Activated naive CD8-positive, alpha-beta T cell treated with anti-CD3 and anti-CD28 coated beads for 36 hours (primary cell): ENCODE measurements at regions not wholly inside any gene's neighbourhood (a gene's known extent, or its start where the extent isn't known, plus 50 kb on each side); places are given as distances from the start of the nearest gene placed in this dataset.
"Not testable (repeated sequence)": the region's sequence is repeated elsewhere in the genome, so short reads cannot be mapped to it uniquely, and the experiment has no call there.

ENCODE experiments used
- DNase-seq: peaks from one replicate; pipeline ENCODE4 v3.0.0; 2021
- H3K27ac Mint-ChIP-seq: one replicate; pipeline ENCODE4 v1.8.0; 2022; ENCODE audit warnings: mild to moderate bottlenecking, moderate library complexity, mixed read lengths
- H3K27me3 Mint-ChIP-seq: one replicate; pipeline ENCODE4 v1.8.0; 2022; ENCODE audit warnings: mild to moderate bottlenecking, mixed read lengths
- H3K36me3 Mint-ChIP-seq: one replicate; pipeline ENCODE4 v1.8.0; 2021; ENCODE audit warnings: mild to moderate bottlenecking, mixed read lengths
- H3K4me1 Mint-ChIP-seq: one replicate; pipeline ENCODE4 v1.8.0; 2021; ENCODE audit warnings: mixed read lengths
- H3K4me3 Mint-ChIP-seq: one replicate; pipeline ENCODE4 v1.8.0; 2022; ENCODE audit warnings: mild to moderate bottlenecking, moderate library complexity, mixed read lengths
- H3K9me3 Mint-ChIP-seq: one replicate; pipeline ENCODE4 v1.8.0; 2022; ENCODE audit warnings: mixed read lengths

DNA sequence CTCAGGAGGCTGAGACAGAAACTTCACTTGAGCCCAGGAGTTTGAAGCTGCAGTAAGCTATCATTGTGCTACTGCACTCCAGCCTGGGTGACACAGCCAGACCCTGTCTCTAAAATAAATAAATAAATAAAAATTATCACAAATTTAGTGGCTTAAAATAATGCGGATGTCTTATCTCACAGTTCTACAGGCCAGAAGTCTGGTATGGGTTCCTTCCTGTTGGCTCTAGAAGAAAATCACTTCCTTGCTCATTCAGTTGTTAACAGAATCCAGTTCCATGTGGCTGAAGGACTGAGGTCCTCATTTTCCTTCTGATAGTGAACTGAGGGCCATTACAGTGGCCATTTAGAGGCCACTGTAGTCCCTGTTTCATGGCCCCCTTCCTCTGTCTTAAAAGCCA lies 94.6 kb upstream of the S1PR1 start:
- Mint-ChIP-seq H3K4me3 (no peak overlapping the region), H3K27ac (no peak overlapping the region), H3K27me3 (no peaks in the 10 kb centered on the region), H3K36me3 (peaks cover 4% of the 10 kb centered on the region), H3K4me1 (peaks cover 34% of the 10 kb centered on the region), H3K9me3 (peaks cover 3% of the 10 kb centered on the region)
- no peak for DNase-seq

GRCh38 chr1:101141376-101141775 lies 95.4 kb upstream of the S1PR1 start:
- H3K36me3 Mint-ChIP-seq = peaks cover 4% of the 10 kb centered on the region
- peaks cover 42% of the 10 kb centered on the region for H3K4me1 Mint-ChIP-seq
- DNase-seq = no peak
- peaks cover 3% of the 10 kb centered on the region for H3K9me3 Mint-ChIP-seq
- H3K27ac Mint-ChIP-seq = no peak overlapping the region
- no peak overlapping the region for H3K4me3 Mint-ChIP-seq
- H3K27me3 Mint-ChIP-seq = no peaks in the 10 kb centered on the region

GRCh38 chr1:101139821-101140718 lies 96.7 kb upstream of the S1PR1 start:
- Mint-ChIP-seq H3K27ac (peak overlapping the region; percentile 35), H3K36me3 (peaks cover 4% of the 10 kb centered on the region), H3K4me1 (peaks cover 48% of the 10 kb centered on the region), H3K9me3 (peaks cover 3% of the 10 kb centered on the region), H3K27me3 (no peaks in the 10 kb centered on the region), H3K4me3 (no peak overlapping the region)
- DNase-seq = no peak

DNA sequence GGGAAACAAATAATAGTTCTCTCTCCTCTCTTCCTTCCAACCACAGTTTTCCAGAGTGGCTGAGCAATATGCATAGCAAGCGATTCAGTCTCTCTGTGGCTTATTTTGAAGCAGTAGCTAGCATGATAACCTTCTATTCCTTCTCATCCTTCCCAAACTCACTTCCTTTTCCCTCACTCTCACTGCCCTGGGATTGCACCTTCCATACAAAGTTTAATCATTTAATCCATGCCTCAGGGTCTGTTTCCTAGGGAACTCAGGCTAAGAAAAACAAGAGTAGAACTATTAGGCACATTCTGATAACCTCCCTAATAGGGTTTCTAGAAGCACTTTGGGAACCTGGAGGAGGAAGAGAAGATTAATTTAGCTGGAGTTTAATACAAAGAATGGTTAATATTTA lies 97.7 kb upstream of the S1PR1 start:
- H3K9me3 Mint-ChIP-seq = peaks cover 3% of the 10 kb centered on the region
- no peak overlapping the region for H3K27ac Mint-ChIP-seq
- no peak overlapping the region for H3K4me3 Mint-ChIP-seq
- DNase-seq = no peak
- peaks cover 52% of the 10 kb centered on the region for H3K4me1 Mint-ChIP-seq
- peaks cover 4% of the 10 kb centered on the region for H3K36me3 Mint-ChIP-seq
- no peaks in the 10 kb centered on the region for H3K27me3 Mint-ChIP-seq

- DNase-seq = no peak
- peak overlapping the region; percentile 2 for H3K4me3 Mint-ChIP-seq
These were observed 99.4 kb upstream of the S1PR1 start for GRCh38 chr1:101137144-101138126.

DNA sequence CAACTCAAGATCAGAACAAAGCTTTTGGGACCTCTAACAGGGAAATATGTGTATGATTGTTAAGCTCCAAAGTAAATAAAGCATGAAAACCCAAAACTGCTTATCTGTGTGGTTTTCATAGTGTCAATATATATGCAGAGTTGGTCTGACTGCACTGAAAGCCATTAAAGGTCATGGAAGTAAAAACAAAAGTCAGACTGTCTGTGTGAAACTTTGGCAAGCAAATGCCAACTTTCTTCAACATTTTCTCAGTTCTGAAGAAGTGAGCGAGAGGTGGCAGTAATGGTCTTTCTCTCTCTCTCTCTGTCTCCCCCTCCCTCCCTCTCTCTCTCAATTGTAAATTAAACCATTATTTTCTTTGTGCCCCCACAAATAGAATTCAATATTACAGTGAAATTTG lies 100.1 kb upstream of the S1PR1 start:
- H3K27ac Mint-ChIP-seq = peak overlapping the region; percentile 78
- peak; percentile 14 for DNase-seq
- peaks cover 3% of the 10 kb centered on the region for H3K36me3 Mint-ChIP-seq
- H3K4me1 Mint-ChIP-seq = peaks cover 63% of the 10 kb centered on the region
- H3K9me3 Mint-ChIP-seq = peaks cover 3% of the 10 kb centered on the region
- H3K4me3 Mint-ChIP-seq = peak overlapping the region; percentile 2
- no peaks in the 10 kb centered on the region for H3K27me3 Mint-ChIP-seq

More at GRCh38 chr1:101137144-101138126, 99.4 kb upstream of the S1PR1 start:
- no peaks in the 10 kb centered on the region for H3K27me3 Mint-ChIP-seq
- peak overlapping the region; percentile 78 for H3K27ac Mint-ChIP-seq
- peaks cover 3% of the 10 kb centered on the region for H3K36me3 Mint-ChIP-seq
- H3K4me1 Mint-ChIP-seq = peaks cover 59% of the 10 kb centered on the region
- H3K9me3 Mint-ChIP-seq = peaks cover 3% of the 10 kb centered on the region

DNA sequence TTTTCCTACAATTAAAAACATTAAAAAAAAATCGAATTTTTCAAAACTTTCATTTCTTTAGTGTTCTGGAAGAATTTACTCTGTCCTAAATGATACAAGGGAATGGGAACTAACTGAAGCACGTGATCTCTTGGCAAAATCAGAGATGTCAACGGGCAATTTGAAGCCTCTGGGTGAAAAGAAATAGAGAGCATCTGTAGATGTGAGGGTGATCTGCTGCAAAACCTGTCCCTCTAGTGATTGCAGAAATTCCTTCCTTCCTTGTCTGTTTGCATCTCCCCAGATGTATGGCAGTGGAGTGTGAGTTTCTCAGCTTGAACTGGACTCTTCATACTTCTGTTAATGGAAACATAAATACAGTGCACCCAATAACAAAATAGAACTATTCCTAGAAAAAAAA lies 100.5 kb upstream of the S1PR1 start:
- Mint-ChIP-seq H3K9me3 (peaks cover 3% of the 10 kb centered on the region), H3K4me3 (no peak overlapping the region), H3K27me3 (no peaks in the 10 kb centered on the region), H3K4me1 (peaks cover 67% of the 10 kb centered on the region), H3K36me3 (peaks cover 3% of the 10 kb centered on the region), H3K27ac (peak overlapping the region; percentile 4)
- no peak for DNase-seq

GRCh38 chr1:101135526-101135925 lies 101.3 kb upstream of the S1PR1 start:
- no peak for DNase-seq
- no peaks in the 10 kb centered on the region for H3K27me3 Mint-ChIP-seq
- H3K9me3 Mint-ChIP-seq = peaks cover 3% of the 10 kb centered on the region
- H3K27ac Mint-ChIP-seq = peak overlapping the region; percentile 39
- H3K36me3 Mint-ChIP-seq = peaks cover 3% of the 10 kb centered on the region
- peaks cover 75% of the 10 kb centered on the region for H3K4me1 Mint-ChIP-seq
- H3K4me3 Mint-ChIP-seq = no peak overlapping the region

DNA sequence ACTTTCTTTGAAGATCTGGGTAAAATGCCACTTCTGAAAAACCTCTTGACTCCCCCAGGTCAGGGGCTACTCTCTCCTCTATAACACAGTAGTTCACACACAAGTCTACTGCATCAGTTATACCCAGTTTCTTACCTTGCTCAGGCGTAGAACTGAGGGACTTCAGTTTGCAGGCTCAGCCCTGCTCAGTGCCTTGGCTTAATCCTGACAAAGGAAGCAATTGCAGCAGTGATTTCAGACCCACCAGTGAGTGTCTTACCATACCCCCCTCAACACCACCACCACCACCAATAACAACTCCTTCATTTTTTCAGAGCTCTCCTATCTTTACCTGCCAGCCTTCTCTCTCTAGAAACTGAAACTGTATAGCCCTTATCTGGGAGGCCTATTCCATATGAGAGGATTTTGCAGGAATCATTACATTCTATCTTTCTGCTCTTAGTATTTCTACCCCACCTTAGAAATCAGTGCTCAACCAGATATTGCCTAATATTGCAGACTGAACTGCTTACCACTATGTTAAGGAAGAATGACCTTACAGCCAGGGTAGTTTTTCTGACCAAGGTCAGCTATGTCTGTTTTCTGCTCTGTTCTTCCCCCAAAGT lies 105.5 kb upstream of the S1PR1 start:
- peaks cover 2% of the 10 kb centered on the region for H3K9me3 Mint-ChIP-seq
- no peaks in the 10 kb centered on the region for H3K36me3 Mint-ChIP-seq
- H3K4me1 Mint-ChIP-seq = peaks cover 68% of the 10 kb centered on the region
- no peaks in the 10 kb centered on the region for H3K27me3 Mint-ChIP-seq
- no peak overlapping the region for H3K4me3 Mint-ChIP-seq
- peak overlapping the region; percentile 6 for H3K27ac Mint-ChIP-seq
- DNase-seq = no peak

- no peaks in the 10 kb centered on the region for H3K27me3 Mint-ChIP-seq
- H3K4me3 Mint-ChIP-seq = no peak overlapping the region
- H3K4me1 Mint-ChIP-seq = peaks cover 62% of the 10 kb centered on the region
- H3K36me3 Mint-ChIP-seq = no peaks in the 10 kb centered on the region
- H3K27ac Mint-ChIP-seq = no peak overlapping the region
- no peak for DNase-seq
- peaks cover 2% of the 10 kb centered on the region for H3K9me3 Mint-ChIP-seq
These were observed 105.1 kb upstream of the DPH5 start for GRCh38 chr1:101130673-101131072.

GRCh38 chr1:101128846-101129245 lies 103.3 kb upstream of the DPH5 start:
- Mint-ChIP-seq H3K27me3 (no peaks in the 10 kb centered on the region), H3K4me1 (peaks cover 55% of the 10 kb centered on the region), H3K9me3 (peaks cover 8% of the 10 kb centered on the region), H3K36me3 (peaks cover 5% of the 10 kb centered on the region), H3K27ac (peak overlapping the region; percentile 66), H3K4me3 (no peak overlapping the region)
- DNase-seq = no peak

DNA sequence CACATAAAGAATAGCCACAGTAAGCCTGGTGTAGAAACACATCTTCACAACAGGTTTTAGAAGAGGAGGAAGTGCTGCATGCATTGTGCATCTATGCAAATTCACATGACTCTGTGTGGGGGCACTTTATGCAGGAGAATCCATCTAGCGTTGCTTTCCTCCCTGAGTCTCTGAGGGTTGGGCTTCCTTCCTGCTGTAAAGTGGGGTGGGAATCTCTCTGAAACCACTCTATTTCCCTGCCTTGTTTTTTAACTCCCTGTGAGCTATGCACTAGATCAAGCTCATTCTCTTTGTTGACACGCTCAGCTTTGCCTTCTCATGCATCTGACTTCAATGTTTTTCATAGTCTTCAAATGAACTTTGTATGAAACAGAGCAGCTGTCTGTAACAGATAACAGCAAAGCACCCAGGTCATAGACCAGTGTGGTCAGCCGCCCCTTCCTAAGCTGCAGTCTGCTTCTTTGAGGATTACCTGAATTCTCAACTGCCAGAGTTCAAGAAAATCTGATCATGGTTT lies 102.7 kb upstream of the DPH5 start:
- H3K9me3 Mint-ChIP-seq = peaks cover 9% of the 10 kb centered on the region
- H3K4me3 Mint-ChIP-seq = peak overlapping the region; percentile 4
- H3K4me1 Mint-ChIP-seq = peaks cover 58% of the 10 kb centered on the region
- no peak for DNase-seq
- peaks cover 5% of the 10 kb centered on the region for H3K36me3 Mint-ChIP-seq
- peak overlapping the region; percentile 66 for H3K27ac Mint-ChIP-seq
- H3K27me3 Mint-ChIP-seq = no peaks in the 10 kb centered on the region

- H3K27ac Mint-ChIP-seq = no peak overlapping the region
- H3K36me3 Mint-ChIP-seq = peaks cover 8% of the 10 kb centered on the region
- DNase-seq = no peak
- H3K4me1 Mint-ChIP-seq = peaks cover 58% of the 10 kb centered on the region
- no peaks in the 10 kb centered on the region for H3K27me3 Mint-ChIP-seq
- no peak overlapping the region for H3K4me3 Mint-ChIP-seq
- peaks cover 7% of the 10 kb centered on the region for H3K9me3 Mint-ChIP-seq
These were observed 98.8 kb upstream of the DPH5 start for GRCh38 chr1:101124405-101124804.

- DNase-seq, H3K36me3 Mint-ChIP-seq, H3K27ac Mint-ChIP-seq, H3K9me3 Mint-ChIP-seq, H3K27me3 Mint-ChIP-seq, H3K4me3 Mint-ChIP-seq: not testable (repeated sequence)
- peaks cover 56% of the 10 kb centered on the region for H3K4me1 Mint-ChIP-seq
These were observed 98.3 kb upstream of the DPH5 start for GRCh38 chr1:101123904-101124303.
